MCF 10A (cell line): ENCODE measurements at regions not wholly inside any gene's neighbourhood (a gene's known extent, or its start where the extent isn't known, plus 50 kb on each side); places are given as distances from the start of the nearest gene placed in this dataset.

Experiments used
- BruUV-seq: library from RNA; stranded (reverse); fragments of 400-500 nt; replicated peaks from 2 replicates; lab custom pipeline; 2021; lab: Mats Ljungman, UMichigan
- CTCF ChIA-PET: fragments of 300-600 bp; sonication (Branson Sonifier 250); formaldehyde crosslinking; extraction: SDS; loops from one replicate; lab custom pipeline; 2021; ENCODE audit warnings: antibody characterized with exemption, inconsistent platforms; lab: Yijun Ruan, JAX
- POLR2A ChIA-PET: fragments of 300-600, 350-650 bp; sonication (Branson Sonifier 250); formaldehyde crosslinking; extraction: SDS; loops from one replicate; lab custom pipeline; 2020; ENCODE audit warnings: antibody characterized with exemption, inconsistent platforms; lab: Yijun Ruan, JAX
- DNase-seq: peaks from one replicate; pipeline ENCODE4 v3.0.0-alpha.2; 2018; ENCODE audit not compliant: unreplicated experiment
- H3K27ac Mint-ChIP-seq: one replicate; pipeline ENCODE4 v1.8.0; 2022; ENCODE audit warnings: mild to moderate bottlenecking, low read depth, mixed read lengths; ENCODE audit not compliant: unreplicated experiment
- H3K27me3 Mint-ChIP-seq: one replicate; pipeline ENCODE4 v1.8.0; 2022; ENCODE audit warnings: mixed read lengths; ENCODE audit not compliant: insufficient read depth, unreplicated experiment
- H3K36me3 Mint-ChIP-seq: one replicate; pipeline ENCODE4 v1.8.0; 2022; ENCODE audit warnings: mild to moderate bottlenecking, moderate library complexity, mixed read lengths; ENCODE audit not compliant: insufficient read depth, unreplicated experiment
- H3K4me1 Mint-ChIP-seq: one replicate; pipeline ENCODE4 v1.8.0; 2022; ENCODE audit warnings: mixed read lengths; ENCODE audit not compliant: insufficient read depth, unreplicated experiment
- H3K4me3 Mint-ChIP-seq: one replicate; pipeline ENCODE4 v1.8.0; 2022; ENCODE audit warnings: mild to moderate bottlenecking, moderate library complexity, mixed read lengths; ENCODE audit not compliant: unreplicated experiment
- H3K9me3 Mint-ChIP-seq: one replicate; pipeline ENCODE4 v1.8.0; 2022; ENCODE audit warnings: mixed read lengths; ENCODE audit not compliant: unreplicated experiment
- CTCF ChIP-seq: fragments of 200-600 bp; IDR thresholded peaks from one replicate; pipeline ENCODE4 v1.8.0; 2022; ENCODE audit warnings: antibody characterized with exemption, mild to moderate bottlenecking; ENCODE audit not compliant: unreplicated experiment
- intact Hi-C: fragments of 100-400 bp; cut with micrococcal nuclease; formaldehyde crosslinking; loops from 2 replicates; pipeline ENCODE4 v1.14.1; 2022

DNA sequence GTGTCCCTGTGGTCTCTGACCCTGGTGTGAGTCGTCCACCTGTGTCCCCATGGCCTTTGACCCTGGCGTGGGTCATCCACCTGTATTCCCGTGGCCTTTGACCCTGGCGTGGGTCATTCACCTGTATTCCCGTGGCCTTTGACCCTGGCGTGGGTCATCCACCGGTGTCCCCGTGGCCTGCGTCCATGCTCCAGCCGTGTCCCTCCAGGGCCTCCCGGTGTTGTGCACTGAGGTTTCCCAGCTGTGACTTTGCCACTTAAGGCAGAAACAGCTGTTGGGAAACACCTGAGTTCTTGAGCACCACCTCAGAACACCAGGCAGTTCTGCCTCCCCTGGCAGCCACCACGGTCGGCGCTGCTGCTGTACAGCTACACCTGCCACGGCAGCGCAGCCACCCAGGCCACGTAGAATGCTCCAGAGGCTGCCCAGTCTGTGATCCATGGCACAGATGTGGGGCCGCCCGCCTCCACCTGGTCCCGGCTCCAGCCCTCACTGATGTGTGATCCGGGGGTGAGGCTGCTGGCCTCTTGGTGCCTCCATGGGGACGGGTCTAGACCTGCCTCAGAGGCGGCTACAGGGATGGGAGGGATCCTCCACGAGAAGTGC lies 69.1 kb upstream of the GALNT9 start:
- Mint-ChIP-seq H3K9me3 (no peaks in the 10 kb centered on the region), H3K4me3 (no peak overlapping the region), H3K27me3 (peaks cover 70% of the 10 kb centered on the region), H3K27ac (no peak overlapping the region), H3K36me3 (no peaks in the 10 kb centered on the region), H3K4me1 (no peaks in the 10 kb centered on the region)
- ChIA-PET POLR2A (no interaction called here), CTCF (no interaction called here)
- TF ChIP-seq CTCF: no peak
- no TSS peak for BruUV-seq
- intact Hi-C loops: no loop called here
- no peak for DNase-seq

DNA sequence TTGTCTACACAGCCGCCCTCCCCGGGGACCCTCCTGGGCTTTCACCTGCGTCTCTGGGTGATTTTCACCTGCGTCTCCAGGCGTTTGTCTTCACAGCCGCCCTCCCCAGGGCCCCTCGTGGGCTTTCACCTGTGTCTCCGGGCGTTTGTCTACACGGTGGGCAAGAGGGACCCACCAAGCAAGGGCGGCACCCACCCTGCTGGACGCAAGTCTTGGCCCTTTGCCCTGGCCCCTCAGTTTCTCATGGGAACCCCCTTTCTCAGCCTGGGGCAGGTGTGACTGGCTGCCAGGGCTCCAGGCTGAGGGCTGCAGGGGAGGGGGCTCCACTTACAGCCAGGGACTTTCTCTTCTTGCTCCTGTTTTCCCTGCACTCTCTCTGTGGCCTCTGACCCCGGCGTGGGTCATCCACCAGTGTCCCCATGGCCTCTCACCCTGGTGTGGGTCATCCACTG lies 68.6 kb upstream of the GALNT9 start:
- TF ChIP-seq CTCF: no peak
- ChIA-PET CTCF (no interaction called here), POLR2A (no interaction called here)
- Mint-ChIP-seq H3K9me3 (no peaks in the 10 kb centered on the region), H3K27ac (no peak overlapping the region), H3K27me3 (peaks cover 72% of the 10 kb centered on the region), H3K4me3 (no peak overlapping the region), H3K36me3 (no peaks in the 10 kb centered on the region), H3K4me1 (no peaks in the 10 kb centered on the region)
- DNase-seq: no peak
- no TSS peak for BruUV-seq
- intact Hi-C loops: no loop called here

- intact Hi-C loops: no loop called here
- peaks cover 71% of the 10 kb centered on the region for H3K27me3 Mint-ChIP-seq
- DNase-seq: no peak
- no peak overlapping the region for H3K4me3 Mint-ChIP-seq
- CTCF ChIA-PET: no interaction called here
- TF ChIP-seq CTCF: no peak
- H3K27ac Mint-ChIP-seq: no peak overlapping the region
- POLR2A ChIA-PET: no interaction called here
- H3K4me1 Mint-ChIP-seq: no peaks in the 10 kb centered on the region
- no TSS peak for BruUV-seq
- no peaks in the 10 kb centered on the region for H3K9me3 Mint-ChIP-seq
- H3K36me3 Mint-ChIP-seq: no peaks in the 10 kb centered on the region
Observed at GRCh38 chr12:132397152-132397933, 68.0 kb upstream of the GALNT9 start.

GRCh38 chr12:132396657-132397056 lies 67.3 kb upstream of the GALNT9 start:
- CTCF ChIA-PET: interaction anchor here (1.2 kb wide), 1 partner anchor 17 kb away, joined by 3 read pairs; no protein-coding TSS in a partner anchor
- Mint-ChIP-seq H3K36me3 (no peaks in the 10 kb centered on the region), H3K4me3 (no peak overlapping the region), H3K9me3 (no peaks in the 10 kb centered on the region), H3K27me3 (peaks cover 65% of the 10 kb centered on the region), H3K27ac (no peak overlapping the region), H3K4me1 (no peaks in the 10 kb centered on the region)
- intact Hi-C loops: no loop called here
- POLR2A ChIA-PET: no interaction called here
- no TSS peak for BruUV-seq
- DNase-seq: no peak
- TF ChIP-seq CTCF: no peak
